HTR-8/SVneo (cell line): ENCODE measurements at regions not wholly inside any gene's neighbourhood (a gene's known extent, or its start where the extent isn't known, plus 50 kb on each side); places are given as distances from the start of the nearest gene placed in this dataset.

ENCODE experiments used
- DNase-seq: peaks from one replicate; pipeline ENCODE4 v3.0.0; 2011; ENCODE audit warnings: low spot score, mixed read lengths; ENCODE audit not compliant: insufficient read length
- FAIRE-seq: peaks from 2 replicates; lab custom pipeline; 2011; peaks lifted over from hg19 to GRCh38; lab: Jason Lieb, UNC

DNA sequence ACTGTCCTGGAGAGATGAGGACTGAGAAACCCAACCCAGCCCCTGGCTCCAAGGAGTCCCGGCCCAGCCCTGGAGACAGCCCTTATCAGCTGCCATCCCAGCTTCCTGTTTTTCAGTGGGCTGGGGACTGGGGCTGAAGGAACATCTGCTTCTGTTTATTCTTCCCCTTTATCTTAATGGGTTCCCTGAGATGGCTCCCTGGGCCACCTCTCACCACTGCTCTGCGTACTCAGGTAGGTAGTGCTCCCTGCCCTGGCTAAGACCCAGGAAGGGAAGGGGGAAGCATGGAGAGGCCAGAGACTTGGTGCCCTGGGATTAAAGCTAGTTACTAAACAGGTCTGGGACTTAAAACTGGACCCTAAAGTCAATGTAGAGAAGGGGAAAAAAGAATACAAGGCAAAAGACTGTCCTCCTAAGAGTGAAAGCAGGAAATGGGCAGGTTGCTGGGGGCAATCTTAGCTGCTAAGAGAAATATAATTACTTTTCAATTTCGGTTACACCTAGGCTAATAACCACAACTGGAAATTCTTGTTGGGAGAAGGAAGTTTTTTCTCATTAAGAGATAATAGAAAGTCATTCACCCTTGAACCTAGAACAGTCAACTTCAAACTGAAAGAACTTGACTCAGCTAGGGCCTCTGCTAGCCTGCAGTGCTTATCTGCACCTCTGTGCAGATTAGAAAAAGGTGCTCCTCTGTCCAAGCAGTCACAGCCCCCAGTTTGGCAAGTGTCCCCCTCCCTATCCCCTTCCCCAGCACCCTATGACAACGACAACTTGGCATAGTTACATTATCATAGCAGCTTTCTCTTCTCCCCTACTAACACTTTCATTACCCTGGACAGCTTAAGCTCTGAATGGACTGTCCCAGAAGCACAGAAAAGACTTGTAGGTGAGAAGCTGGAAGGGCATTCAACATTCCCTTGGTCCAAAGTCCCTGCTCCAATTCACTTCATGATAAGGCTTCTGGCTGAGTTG is 65.6 kb upstream of the KDM7A start:
- no peak for DNase-seq

GRCh38 chr7:140239653-140239935 is 62.8 kb upstream of the KDM7A start:
- FAIRE-seq: no peak

More for the DNA sequence above, 65.6 kb upstream of the KDM7A start:
- FAIRE-seq: no peak

DNA sequence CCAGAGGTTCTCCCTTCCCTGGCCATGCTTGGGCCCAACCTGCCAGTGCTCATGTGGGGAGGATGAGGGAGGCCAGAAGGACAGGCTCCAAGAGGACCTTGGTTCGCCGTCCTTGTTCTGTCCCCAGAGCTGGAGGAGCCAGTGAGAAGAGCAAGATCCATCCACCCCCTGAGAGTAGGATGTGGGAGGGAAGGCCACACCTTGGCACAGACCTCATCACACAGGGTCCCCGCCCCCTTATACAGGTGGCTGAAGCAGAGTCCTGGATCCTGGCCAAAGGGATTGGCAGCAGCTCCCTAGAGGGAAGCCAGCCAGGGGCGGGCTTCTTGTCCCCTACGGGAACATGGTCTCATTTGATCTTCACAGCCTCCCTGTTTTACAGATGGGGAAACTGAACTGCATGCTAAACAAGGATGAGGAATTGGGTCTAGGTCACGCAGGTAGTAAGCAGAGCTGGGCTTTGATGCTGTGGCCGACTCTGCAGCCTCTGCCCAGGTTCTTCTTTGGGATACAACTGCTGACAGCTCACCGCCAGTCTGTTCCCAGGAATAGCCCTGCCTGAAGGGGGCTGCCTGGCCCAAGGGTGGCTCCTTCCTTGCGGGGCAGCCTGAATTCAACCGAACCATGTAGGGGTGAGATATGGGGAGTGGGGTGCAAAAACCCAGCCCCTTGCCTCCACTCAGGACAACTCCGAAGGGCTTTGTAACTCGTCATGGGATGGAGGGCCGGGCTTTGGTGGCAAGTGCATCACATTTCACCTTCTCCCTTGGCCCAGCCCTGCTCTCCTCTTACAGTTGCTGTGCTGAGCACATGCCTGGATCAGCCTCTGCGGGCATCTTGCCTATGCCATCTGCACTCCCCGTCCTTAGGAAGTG is 62.2 kb upstream of the KDM7A start:
- no peak for DNase-seq

More at GRCh38 chr7:140239653-140239935, 62.8 kb upstream of the KDM7A start:
- DNase-seq: no peak

DNA sequence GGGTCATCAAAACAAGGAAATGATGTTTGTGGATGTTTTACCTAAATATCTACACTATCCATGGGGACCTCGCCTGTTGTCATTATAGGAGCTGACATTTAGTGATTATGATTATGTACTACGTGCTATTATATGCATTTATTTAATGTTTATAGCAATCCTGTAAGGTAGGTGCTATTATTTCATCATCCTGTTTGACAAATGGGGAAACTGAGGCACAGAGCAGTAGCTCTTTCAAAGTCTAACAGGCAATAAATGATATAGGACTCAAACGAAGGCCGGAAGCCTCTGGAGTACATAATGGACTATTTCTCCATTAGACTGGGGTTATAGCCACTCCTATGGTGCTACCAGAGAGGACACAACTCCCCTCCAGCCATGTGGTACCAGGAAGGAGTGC is 60.6 kb upstream of the KDM7A start:
- DNase-seq: no peak
- FAIRE-seq: no peak

More for the DNA sequence above, 62.2 kb upstream of the KDM7A start:
- no peak for FAIRE-seq

DNA sequence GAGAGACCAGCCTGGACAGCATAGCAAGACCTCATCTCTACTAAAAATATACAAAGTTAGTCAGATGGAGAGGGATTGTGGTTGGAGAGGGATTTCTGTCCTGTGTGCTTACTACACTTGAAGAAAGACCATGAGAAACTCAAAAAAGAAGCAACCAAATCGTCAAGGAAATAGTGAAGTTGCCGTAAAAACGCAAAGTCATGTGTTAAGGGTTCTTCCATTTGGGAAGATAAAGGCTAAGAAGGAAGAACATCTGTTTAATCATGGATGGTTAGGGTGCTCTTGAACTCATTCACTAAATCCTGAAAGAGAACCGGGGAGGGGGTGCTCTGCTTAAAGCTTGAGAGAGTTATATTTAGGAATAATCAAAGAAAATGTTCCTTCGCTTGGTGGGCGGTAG is 59.8 kb upstream of the KDM7A start:
- FAIRE-seq: no peak

GRCh38 chr7:140235114-140235513 is 58.3 kb upstream of the KDM7A start:
- FAIRE-seq: no peak

More for the DNA sequence above, 59.8 kb upstream of the KDM7A start:
- no peak for DNase-seq

GRCh38 chr7:140232957-140233917 is 56.5 kb upstream of the KDM7A start:
- FAIRE-seq (no peak), DNase-seq (no peak)

More at GRCh38 chr7:140235114-140235513, 58.3 kb upstream of the KDM7A start:
- DNase-seq: no peak

DNA sequence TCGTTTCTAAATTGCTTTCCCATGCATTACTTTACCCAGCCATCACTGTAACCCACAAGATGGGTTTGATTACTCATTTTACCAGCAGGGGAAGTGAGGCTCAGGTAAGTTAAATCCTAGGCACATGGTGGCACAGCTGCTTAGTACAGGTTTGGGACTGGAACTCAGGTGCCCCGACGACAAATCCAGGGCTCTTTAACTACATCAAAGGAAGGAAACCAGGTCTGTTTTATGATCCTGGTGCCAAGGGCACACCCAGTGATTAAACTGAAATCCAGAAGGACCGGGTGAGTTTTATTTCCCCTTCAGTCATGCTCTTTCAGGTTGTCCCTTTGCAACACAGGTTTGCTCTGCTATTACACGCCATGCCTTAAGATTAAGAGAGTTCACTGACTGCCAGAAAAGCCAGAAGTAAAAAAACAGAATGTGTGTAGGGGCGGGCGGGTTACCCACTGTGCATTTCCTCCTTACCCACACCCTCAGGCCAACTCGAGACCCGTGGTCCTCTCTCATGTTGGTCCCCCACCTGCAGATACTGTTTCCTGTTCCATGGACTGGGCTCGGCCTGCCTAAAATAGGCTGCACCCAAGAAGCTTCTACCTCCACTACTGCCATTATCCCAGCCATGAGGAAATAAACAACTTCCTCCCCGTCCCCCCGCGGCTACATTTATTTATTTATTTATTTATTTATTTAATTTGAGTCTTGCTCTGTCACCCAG is 55.1 kb upstream of the KDM7A start:
- no peak for FAIRE-seq
- no peak for DNase-seq

DNA sequence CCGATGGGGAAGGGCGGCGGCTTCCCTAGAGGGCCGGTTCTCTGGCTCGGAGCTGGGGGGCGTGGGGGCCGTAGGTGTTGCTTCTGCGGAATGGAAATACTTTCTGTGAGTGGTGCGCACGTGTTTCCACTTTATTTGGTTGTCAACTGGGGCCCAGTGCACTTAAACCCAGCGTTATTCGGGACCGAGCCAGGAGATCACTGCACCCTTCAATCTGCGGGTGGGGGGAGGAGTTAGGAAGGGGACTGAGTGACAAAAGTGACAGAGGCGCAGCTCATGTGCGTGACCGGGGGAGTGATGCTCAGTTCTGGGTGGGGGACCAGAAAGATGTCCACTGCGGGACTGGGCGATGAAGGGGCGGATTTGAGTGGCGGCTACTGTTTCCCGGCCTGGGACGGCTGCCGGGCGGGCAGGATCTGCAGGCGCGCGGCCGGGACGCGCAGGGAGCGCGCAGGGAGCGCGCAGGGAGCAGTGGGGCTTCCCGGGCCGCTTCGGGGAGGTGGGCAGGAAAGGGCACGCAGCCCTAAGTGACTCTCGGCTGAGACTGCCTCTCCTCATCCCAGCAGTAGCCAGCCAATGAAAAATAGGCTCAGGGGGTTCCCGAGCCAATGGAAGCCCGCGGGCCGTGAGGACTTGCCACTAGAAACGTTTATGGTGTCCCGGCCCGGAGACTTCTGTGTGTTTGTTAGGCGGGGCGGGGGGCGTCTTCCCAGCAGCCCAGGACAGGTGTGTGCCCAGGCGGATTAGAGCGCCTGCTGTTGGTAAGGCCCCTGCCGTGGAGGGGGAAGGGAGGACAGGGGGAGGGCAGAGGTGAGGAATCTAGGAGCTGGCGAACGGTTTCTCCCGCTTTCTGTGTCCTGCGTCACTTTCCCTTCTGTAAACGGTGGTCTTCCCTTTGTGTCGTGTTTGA is 54.3 kb upstream of the KDM7A start:
- FAIRE-seq: no peak

GRCh38 chr7:140230516-140230860 is 53.7 kb upstream of the KDM7A start:
- DNase-seq (no peak), FAIRE-seq (no peak)

More for the DNA sequence above, 54.3 kb upstream of the KDM7A start:
- peak; percentile 48 for DNase-seq

GRCh38 chr7:140229591-140230515 is 53.1 kb upstream of the KDM7A start:
- FAIRE-seq (no peak), DNase-seq (no peak)

GRCh38 chr7:140229101-140229525 is 52.3 kb upstream of the KDM7A start:
- DNase-seq (no peak), FAIRE-seq (no peak)
